Stimulated activated CD4-positive, alpha-beta T cell treated with anti-CD3 and anti-CD28 coated beads, Interleukin-1b, Interleukin-23, amount 100 ng/mL, for 4 hours (primary cell): ENCODE measurements at regions not wholly inside any gene's neighbourhood (a gene's known extent, or its start where the extent isn't known, plus 50 kb on each side); places are given as distances from the start of the nearest gene placed in this dataset.
"Not testable (repeated sequence)": the region's sequence is repeated elsewhere in the genome, so short reads cannot be mapped to it uniquely, and the experiment has no call there.

Source experiments
- DNase-seq, 2 donors: peaks; one replicate each; pipeline ENCODE4 v3.0.0-alpha.2; 2020; ENCODE audit warnings: low read depth in 2 of 2

DNA sequence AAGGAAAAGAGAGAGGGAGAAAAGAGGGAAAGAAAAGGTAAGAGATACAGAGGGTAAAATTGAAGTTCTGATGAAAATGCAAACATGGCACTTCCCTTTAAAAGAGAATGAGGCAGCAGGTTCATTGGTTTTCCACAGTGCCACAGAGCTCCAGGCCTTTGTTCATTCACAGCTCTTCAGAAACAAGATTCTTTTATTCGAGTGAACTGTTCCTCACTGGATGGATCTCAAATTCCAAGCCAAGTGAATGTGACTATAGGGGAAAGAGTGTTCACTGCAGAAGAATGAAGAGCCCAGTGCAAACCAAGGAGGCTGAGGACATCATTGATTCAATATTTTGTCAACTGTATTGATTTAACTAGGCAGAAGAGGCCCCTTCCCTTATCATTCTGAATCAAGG is 280.3 kb upstream of the PROK2 start:
- no peak for DNase-seq

DNA sequence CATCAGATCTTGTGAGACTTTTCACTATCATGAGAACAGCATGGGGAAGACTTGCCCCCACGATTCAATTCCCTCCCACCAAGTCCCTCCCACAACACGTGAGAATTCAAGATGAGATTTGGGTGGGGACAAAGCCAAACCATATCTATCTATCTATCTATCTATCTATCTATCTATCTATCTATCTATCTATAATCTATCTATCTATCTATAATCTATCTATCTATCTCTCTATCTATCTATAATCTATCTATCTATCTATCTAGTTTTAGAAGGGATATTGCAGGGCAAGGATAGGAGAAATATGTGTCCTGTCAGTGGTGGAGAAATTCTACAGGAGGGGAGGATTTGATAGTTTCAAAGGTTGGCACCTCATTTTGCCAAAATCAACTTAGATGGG is 279.8 kb upstream of the PROK2 start:
- not testable (repeated sequence) for DNase-seq

DNA sequence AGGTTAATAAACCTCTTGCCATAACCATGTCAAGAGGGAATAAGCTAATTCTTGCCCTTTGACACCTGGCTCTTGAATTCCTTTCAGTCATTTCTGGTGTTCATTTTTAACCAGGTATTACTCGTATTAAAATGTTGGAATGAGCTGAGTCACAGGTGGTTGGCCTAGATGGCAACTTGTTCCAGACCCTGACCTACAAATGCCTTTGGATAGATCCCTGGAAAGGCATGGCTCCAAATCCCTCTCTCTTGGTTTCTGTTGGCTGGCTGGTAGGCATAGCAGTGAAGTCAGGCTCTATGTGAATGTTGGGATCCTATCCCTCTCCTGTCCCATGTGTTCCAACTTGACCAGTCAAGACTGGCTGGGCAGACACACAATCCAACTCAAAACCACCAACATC is 277.1 kb upstream of the PROK2 start:
- no peak for DNase-seq

DNA sequence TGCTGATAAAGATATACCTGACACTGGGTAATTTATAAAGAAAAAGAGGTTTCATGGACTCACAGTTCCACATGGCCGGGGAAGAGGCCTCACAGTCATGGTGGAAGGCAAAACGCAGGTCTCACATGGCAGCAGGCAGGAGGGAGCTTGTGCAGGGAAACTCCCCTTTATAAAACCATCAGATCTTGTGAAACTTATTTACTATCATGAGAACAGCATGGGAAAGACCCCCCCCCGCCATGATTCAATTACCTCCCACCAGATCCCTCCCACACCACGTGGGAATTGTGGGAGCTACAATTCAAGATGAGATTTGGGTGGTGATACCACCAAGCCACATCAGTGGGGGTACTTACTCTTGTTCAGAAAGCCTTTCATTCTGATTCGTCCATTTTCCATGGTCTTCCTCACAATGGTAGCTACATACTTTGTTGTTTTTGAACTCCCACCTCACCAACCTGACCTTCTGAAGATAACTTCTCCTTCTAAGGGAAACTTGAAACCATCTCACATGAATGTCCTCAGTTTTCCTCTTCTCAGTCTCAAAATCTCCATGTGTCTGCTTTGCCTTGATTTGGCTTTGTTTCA is 275.6 kb upstream of the PROK2 start:
- DNase-seq, result no peak

DNA sequence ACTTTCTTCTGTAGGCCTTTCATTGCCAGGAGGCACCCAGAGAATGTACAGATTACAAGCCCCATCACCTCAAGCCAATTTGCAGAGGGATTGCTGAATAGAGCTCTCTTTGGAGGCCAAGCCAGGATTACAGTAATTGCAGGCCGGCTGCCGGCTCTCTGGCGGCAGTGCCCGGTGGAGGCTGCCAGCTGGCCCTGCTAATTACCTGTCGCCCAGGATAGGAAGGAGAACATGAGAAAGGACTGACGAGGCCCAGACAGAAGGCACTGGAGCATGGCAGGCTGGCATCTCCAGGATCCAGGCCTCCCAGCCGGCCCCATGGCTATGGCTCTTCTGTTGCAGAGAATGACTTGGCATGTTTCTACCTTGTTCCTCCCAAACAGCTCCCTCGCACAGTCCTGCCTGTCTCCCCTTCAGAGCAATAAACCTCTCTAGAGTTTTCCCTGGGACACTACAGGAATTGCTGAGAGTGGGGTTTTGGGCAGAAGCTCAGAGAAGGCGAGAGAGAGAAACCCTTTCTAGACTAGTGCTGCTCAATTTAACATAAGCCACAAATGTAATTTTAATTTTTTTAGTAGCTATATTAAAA is 273.6 kb upstream of the PROK2 start:
- DNase-seq, result no peak

DNA sequence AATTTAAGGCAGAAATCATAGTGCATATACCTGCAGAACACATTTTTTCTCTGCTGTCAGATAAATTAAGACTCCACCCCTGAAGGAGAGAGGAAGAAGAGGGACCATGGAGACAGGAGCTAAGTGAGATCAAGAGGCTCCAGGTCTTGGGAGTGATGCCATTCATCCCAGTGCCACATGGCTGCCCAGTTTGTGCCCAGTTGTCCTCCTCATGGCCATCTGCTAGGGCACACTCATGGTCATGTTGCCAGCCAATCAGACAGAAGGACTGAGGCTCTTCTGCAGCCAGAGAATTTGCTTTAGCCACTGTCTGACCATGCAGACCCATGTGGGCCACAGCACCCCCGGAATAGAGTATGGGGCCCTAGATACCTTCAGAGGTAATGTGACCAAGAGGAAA is 270.5 kb upstream of the PROK2 start:
- no peak for DNase-seq

DNA sequence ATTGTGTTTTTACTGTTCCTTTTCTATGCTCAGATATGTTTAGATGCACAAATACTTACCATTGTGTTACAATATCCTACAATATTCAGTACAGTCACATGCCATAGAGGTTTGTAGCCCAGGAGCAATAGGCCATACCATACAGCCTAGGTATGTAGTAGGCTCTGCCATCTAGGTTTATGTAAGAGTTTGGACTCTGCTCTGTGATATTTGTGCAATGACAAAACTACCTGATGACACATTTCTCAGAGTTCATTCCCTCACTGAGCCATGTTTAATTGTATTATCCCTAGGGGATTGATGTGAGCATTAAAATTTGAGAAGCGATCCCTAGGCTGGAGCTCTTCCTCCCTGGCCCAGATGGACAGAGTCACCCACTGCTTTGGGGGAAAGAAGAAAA is 270.0 kb upstream of the PROK2 start:
- no peak for DNase-seq

DNA sequence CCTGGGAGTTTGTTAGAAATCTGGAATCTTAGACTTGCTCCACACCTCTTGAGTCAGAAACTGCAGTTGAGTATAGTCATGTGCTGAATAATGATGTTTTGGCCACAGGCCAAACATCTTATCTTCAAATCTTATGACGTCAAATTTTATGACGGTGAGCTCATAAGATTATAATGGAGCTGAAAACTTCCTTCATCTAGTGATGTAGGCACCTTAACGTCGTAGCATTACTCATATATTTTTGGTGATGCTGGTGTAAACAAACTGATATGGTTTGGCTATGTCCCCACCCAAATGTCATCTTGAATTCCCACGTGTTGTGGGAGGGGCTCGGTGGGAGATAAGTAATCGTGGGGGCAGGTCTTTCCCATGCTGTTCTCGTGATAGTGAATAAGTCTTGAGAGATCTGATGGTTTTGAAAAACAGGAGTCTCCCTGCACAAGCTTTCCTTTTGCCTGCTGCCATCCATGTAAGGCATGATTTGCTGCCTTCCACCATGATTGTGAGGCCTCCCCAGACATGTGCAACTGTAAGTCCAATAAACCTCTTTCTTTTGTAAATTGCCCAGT is 268.0 kb upstream of the PROK2 start:
- DNase-seq, result no peak

DNA sequence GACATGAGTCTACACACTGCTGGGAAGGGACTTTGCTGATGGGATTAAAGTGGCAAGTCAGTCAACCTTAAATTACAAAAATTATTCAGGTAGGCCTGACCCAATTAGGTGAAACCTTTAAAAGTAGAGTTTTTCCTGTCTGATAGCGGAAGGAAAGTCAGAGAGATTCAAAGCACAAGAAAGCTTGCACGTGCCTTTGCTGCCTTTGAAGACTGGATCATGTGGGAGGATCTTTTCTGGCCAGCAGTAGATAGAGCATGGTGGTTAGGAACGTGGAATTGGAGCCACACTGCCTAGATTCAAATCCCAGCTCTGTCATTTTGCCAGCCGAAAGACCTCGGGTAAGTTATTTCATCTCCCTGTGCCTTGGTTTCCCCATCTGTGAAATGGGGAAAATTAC is 265.8 kb upstream of the PROK2 start:
- no peak for DNase-seq

DNA sequence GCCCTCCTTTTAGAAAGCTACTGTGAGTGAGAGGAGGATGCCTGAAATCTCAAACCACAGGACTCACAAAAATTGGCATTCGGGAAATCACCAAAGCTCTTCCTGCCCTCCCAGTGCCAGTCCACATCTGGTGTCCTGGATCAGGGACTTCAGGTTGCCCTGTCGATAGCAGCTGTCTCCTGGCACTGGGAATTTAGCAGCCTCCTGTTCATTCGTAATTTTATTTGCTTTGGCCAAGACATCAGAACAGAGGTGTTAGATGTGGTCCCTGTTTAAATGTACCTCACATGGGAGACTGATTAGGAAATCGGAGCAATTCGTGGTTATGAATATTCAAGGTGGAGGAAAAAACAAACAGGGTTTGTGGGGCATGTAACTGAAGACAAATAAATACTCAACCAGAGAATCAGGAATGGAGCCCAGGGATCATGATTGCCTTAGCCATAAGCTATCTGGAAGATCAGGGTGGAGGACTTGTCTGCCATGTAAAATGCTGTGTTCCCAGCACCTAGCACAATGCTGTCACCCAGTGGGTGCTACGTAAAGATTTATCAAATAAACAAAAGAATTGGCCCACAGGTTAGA is 265.2 kb upstream of the PROK2 start:
- DNase-seq, result no peak

DNA sequence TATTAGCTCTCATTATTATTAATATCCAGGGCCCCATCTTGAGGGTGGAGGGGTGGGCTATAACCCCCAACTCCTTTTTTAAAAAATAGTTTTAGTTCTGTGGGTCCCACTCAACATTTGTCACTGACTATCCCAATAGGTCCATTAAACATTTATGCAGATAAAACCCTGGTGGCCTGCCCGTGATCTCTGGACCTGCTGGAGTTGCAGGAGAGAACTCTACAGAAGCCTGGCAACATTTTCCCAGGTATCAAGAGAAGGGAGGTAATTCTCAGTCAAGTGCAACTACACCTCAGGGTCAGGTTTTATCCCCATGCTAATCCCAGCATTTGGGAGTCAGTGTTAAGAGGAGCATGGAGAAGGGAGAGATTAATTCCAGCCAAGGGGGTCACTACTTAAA is 264.4 kb upstream of the PROK2 start:
- no peak for DNase-seq

DNA sequence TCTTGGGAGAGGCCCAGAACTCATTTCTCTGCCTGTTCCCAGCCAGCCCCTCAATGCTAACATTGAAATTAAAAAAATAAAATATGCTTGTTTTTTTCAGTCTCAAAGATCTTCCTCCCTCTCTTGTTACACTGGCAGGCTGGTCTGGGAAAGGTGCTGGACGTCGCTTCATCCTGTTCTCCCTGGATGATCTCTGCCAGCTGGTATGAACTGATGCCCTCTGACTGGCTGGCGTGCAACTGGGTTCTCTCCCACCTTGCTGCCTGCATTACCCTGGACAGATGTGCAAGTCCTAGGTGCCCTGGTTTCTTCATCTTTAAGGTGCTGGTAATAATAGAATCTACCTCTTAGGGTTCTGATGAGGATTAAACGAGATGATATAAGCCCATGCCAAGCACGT is 263.9 kb upstream of the PROK2 start:
- DNase-seq, result no peak

DNA sequence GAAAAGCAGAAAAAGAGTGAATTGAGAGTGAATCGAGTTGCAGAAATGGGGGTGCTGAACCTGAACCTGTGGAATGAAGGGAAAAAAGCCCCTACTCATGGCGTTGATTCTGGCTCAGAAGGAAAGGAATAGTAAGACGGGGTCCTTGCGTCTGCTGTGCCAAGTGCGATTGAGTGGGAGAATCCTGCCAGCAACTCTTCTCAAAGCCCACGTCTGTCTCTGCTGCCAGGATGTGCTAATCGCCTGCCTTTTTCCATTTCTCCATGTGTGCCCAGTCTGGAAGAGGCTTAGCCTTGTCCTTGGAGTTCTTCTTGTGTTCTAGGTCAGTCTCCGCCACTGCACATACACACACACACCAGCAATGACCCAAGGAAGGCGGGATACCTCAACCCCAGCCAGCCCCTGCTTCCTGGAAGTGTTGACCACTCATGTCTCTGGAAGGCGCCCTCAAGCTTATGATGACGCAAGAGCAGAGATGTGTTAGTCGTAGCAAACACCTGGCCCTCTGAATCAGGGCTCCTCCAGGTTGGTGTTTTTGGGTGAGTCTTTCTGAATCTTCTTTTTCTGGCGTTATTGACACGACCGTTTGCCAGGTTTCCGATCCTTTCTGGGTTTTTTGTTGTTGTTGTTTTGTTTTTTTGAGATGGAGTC is 262.4 kb upstream of the PROK2 start:
- no peak for DNase-seq

DNA sequence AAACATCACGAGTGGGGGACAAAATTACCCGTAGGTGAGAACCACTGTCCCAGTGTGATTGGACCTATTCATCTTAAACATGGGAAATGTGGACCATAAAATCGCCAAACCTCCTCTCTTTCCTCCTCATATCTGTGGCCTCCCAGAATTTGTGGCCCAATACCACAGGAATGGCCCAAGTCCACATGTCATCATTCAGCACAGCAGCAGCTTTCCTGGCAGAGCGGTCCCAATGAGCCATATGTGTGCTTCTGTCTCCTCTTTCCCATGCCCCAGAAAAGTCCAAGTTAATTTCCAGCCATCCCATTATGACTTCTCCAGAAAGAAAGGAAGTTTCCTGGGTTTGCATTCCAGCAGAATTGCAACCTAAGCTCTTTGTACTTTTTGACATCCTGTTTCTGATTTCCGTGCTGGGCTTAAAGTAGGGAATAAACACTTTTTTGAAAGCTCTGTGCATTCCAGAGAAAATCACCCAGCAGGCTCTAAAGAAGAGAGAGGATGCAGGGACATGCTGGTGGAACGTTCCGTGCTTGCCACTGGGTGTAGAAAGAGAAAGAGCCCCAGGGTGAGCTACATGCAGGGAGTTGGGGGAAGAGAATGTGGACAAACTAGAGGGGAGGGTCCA is 259.4 kb upstream of the PROK2 start:
- no peak for DNase-seq

DNA sequence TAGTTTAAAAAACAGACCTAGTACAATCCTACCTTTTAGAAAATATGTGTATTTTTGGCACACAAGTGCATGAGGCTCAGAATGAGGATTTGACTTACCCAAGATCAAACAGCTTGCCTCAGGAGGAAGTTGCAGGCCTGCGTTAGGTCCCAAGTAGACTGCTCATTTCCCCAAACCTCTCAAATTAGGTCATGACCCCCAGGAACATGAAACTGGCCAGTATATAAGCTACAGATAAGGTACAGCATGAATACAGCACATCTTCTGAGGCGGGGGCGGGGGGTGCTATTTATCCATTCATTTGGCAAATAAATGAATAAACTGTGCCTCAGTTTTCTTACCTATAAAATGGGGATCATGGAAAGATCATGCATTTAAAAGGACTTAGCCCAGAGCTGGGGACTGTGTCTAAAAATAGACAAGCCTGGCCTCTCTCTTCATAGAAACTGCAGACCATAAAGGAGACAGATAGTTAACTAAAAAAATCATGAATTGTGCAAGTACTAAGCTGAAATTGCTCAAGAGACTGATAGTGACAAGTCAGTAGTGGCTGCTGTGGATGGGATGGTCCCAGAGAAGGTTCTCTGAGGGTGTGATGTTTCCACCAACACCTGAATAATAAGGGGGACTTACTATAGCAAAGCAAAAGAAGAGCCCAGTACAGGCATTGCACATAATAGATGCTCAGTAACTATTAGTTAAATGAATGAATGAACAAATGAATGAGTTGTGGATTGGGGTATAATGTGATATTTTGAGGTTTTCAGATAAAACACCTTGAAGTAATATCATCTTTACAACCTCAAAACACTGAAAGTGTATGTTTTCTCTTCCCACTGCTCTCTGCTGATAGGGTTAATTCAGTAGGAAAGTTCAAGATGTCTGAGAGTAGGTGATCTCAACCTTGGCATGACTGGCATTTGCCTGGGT is 258.5 kb upstream of the PROK2 start:
- DNase-seq, result no peak

DNA sequence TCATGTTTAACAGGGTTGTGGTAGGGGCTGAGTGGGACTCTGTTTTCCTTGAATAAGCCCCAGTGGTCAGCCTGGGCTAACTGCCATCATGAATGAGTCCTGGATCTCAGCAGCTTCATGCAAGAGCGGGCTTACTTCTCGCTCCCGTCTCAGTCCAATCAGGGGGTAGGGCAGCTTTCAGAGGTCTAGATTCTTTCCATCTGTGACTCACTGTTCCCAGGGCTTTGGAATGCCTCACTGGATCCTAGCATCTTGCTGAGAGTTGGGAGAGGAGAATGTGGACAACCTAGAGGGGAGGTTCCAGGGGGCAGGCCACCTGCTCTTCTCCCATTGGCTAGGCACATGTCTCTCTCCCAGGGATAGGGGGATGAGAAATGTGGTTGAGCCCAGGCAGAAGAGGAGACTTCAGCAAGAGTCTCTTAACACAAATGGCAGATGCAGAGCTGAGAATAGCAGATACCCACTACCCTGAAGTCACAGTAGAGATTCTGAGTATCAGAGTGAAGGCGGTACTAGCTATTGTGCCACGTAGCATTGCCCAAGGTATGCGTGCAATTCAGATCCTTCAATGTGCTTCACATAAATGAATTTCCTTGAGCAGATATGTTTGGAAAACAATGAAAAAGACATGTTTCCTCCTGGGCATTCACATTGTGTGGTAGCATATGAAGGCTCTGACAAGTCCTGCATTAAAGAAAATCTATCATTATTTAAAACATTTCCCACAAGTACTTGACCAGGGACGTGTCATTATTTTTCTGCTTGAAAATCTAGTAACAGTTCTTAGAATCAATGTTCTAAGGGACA is 257.7 kb upstream of the PROK2 start:
- DNase-seq, result no peak

DNA sequence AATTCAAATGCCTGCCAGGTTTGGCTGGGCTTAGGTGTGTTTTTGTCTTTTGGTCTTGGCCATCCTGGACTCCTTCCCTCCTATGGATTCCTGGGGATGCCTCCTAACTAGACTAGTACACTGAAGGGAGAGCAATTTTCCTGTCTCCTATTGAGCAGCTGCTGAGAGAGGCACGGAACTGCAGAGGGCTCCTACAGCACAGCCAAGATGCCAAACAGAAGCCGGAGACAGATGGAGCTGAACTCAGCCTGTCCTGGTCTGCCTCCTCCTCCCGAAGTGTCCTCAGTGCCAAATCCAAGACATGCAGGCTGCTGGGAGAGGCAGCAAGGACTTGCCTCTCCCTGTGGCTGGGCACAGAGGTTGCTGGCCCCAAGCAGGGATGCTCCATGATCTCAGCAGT is 256.6 kb upstream of the PROK2 start:
- DNase-seq, result no peak

DNA sequence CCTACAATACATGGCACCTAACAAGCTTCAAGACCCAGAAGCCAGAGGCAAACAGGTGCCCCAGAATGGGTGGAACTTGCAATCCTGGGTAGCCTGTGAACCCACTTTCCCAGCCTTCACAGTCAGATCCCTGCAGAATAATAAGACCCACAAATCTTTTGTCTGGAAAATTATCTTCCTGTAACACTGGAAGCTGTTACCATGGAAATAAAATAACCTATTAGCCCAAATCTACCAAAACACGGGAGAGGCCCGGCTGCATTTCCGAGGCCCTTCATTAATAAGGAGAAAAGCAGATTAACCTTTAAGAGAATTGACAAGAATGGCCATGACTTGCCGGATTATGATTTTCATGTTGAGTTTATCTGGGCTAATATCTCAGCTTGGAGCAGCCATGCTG is 256.1 kb upstream of the PROK2 start:
- no peak for DNase-seq

DNA sequence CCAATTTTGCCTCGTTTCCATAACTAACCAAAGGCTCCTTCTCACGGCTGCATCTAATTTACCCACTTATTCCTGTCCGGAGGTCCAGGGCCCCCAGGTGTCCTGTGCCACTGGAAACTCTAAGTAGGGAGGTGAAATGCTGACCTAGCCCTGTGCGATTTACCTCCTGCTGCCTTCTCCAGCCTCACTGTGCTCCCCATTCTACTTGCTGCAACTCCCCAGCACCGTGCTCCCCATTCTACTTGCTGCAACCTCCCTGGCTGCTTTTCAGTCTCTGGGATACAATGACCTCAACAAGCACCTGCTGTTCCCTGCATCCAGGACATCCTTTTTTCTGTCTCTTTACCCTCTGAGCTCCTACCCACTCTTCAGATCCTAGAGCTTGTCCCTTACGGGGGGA is 254.7 kb upstream of the PROK2 start:
- DNase-seq, result no peak

DNA sequence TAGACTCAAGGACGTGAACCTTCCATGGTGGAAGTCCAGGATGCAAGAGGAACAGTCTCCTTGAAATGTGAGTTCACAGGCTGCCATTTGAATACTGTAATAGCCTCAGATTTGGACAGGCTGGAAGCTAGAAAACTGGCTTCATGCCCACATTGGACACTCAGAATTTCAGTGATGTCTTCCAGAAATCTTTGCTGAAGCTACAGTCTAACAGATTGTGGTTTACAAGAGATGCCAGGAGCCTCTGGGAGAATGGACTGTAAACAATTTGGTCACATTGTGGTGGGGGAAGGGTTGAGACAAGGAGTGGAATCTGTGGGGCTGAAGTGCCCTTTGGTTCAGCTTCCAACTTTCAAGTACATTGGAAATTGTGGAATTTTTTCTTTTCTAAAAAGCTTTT is 252.0 kb upstream of the PROK2 start:
- DNase-seq, result no peak

DNA sequence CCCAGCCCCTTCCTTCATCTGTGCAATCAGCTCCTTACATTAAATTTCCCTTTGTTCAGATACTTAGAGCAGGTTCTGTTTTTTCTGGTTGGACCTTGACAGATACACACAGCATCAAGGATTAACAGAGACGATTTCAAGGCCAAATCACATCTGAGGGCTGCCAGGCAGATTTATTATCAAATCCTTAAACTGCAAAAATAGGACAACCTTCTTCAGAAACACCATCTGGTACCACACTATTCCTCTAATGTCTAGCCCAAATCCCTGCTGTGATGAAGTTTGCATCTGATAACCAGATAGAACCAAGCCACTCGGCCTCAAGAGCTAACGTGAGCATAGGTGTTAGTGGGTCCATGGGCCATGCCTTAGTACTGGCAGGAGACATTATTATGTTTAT is 250.7 kb upstream of the PROK2 start:
- no peak for DNase-seq
